ENCODE measurements at regions not wholly inside any gene's neighbourhood (a gene's known extent, or its start where the extent isn't known, plus 50 kb on each side); places are given as distances from the start of the nearest gene placed in this dataset.
A peak's percentile ranks its signal among the peaks of the same experiment; 100 is the strongest.

- peak; percentile 66 for DNase-seq (ENCODE audit: low spot score)
- Histone ChIP-seq H3K27me3 (ENCODE audit: control insufficient read depth in 4 of 4, insufficient read depth in 4 of 4, low read length in 3 of 4) (peaks cover 0 to 12% (median 0%) of the 10 kb centered on the region in 4 donors), H3K9ac (ENCODE audit: low read depth in 1 of 2, low read length in 2 of 2) (no peak overlapping the region), H3K4me3 (ENCODE audit: low read depth in 1 of 3, low read length in 3 of 3) (no peak overlapping the region), H3K36me3 (ENCODE audit: control insufficient read depth in 4 of 4, insufficient read depth in 3 of 4, low read depth in 1 of 4, low read length in 3 of 4) (no peaks in the 10 kb centered on the region), H3K9me3 (ENCODE audit: control insufficient read depth in 4 of 4, low read length in 3 of 4) (no peaks in the 10 kb centered on the region), H3K4me1 (ENCODE audit: control insufficient read depth in 4 of 4, insufficient read depth in 4 of 4, low read length in 3 of 4) (no peaks in the 10 kb centered on the region), H3K27ac (ENCODE audit: low read depth in 1 of 2, low read length in 2 of 2) (no peak overlapping the region)
- WGBS, result 40% methylated on average over 10 of the region's 10 CpGs
- no peak for TF ChIP-seq TAF1 (conservative IDR thresholded peaks at IDR 0.05)
- peak; percentile 70 for TF ChIP-seq CTCF (IDR thresholded peaks at IDR 0.05; ENCODE audit: low read depth, low read length, missing input control)
- peak; percentile 58 to 76 for TF ChIP-seq RAD21 (IDR thresholded peaks at IDR 0.05)
- TF ChIP-seq EGR1 (IDR thresholded peaks at IDR 0.05; ENCODE audit: low read depth in 2 of 2), result no peak
- no peak for TF ChIP-seq ATF3 (IDR thresholded peaks at IDR 0.05)
- no peak for TF ChIP-seq MAX (IDR thresholded peaks at IDR 0.05)
Observed at GRCh38 chr5:174327317-174327864, 281.9 kb downstream of the NSG2 start.

GRCh38 chr5:174327896-174328295 is 282.4 kb downstream of the NSG2 start:
- Histone ChIP-seq H3K9ac (ENCODE audit: low read depth in 1 of 2, low read length in 2 of 2) (no peak overlapping the region), H3K36me3 (ENCODE audit: control insufficient read depth in 4 of 4, insufficient read depth in 3 of 4, low read depth in 1 of 4, low read length in 3 of 4) (no peaks in the 10 kb centered on the region), H3K27me3 (ENCODE audit: control insufficient read depth in 4 of 4, insufficient read depth in 4 of 4, low read length in 3 of 4) (peaks cover 0 to 12% (median 0%) of the 10 kb centered on the region in 4 donors), H3K9me3 (ENCODE audit: control insufficient read depth in 4 of 4, low read length in 3 of 4) (no peaks in the 10 kb centered on the region), H3K4me3 (ENCODE audit: low read depth in 1 of 3, low read length in 3 of 3) (no peak overlapping the region), H3K4me1 (ENCODE audit: control insufficient read depth in 4 of 4, insufficient read depth in 4 of 4, low read length in 3 of 4) (no peaks in the 10 kb centered on the region), H3K27ac (ENCODE audit: low read depth in 1 of 2, low read length in 2 of 2) (no peak overlapping the region)
- no peak for TF ChIP-seq HNF4A (conservative IDR thresholded peaks at IDR 0.05)
- TF ChIP-seq RXRA (IDR thresholded peaks at IDR 0.05), result no peak
- TF ChIP-seq FOXA2 (IDR thresholded peaks at IDR 0.05), result no peak
- TF ChIP-seq HNF4G (IDR thresholded peaks at IDR 0.05), result no peak
- no peak for TF ChIP-seq REST (IDR thresholded peaks at IDR 0.05)
- TF ChIP-seq ATF3 (IDR thresholded peaks at IDR 0.05), result no peak
- TF ChIP-seq RAD21 (IDR thresholded peaks at IDR 0.05), result no peak
- TF ChIP-seq JUND (IDR thresholded peaks at IDR 0.05), result no peak
- no peak for TF ChIP-seq MAX (IDR thresholded peaks at IDR 0.05)
- no peak for TF ChIP-seq TAF1 (conservative IDR thresholded peaks at IDR 0.05)
- no peak for TF ChIP-seq NR2F2 (IDR thresholded peaks at IDR 0.05)
- no peak for TF ChIP-seq YY1 (IDR thresholded peaks at IDR 0.05)
- no peak for TF ChIP-seq FOXA1 (IDR thresholded peaks at IDR 0.05)
- WGBS, result 88% methylated on average over 9 of the region's 9 CpGs
- DNase-seq (ENCODE audit: low spot score), result no peak
